Prostate gland (tissue), 2 donors: ENCODE measurements at regions not wholly inside any gene's neighbourhood (a gene's known extent, or its start where the extent isn't known, plus 50 kb on each side); places are given as distances from the start of the nearest gene placed in this dataset.
"Not testable (repeated sequence)": the region's sequence is repeated elsewhere in the genome, so short reads cannot be mapped to it uniquely, and the experiment has no call there.

Experiments used
- DNase-seq: peaks from one replicate; pipeline ENCODE4 v3.0.0-alpha.2; 2019; ENCODE audit warnings: low spot score
- H3K27ac ChIP-seq, 2 donors: fragments of 200-600 bp; sonication (generic); 2 replicates each; pipeline ENCODE4 v1.5.1; 2017 to 2019
- H3K27me3 ChIP-seq: fragments of 200-600 bp; sonication (generic); replicated peaks from 2 replicates; pipeline ENCODE4 v1.5.1; 2019; ENCODE audit not compliant: insufficient read depth
- H3K36me3 ChIP-seq, 2 donors: fragments of 200-600 bp; sonication (generic); 1 replicate in 1 of 2; 2 replicates in 1 of 2; pipeline versions ENCODE4 v1.5.1 to v1.8.1; 2017 to 2019
- H3K4me1 ChIP-seq: fragments of 200-600 bp; sonication (generic); replicated peaks from 2 replicates; pipeline ENCODE4 v1.5.1; 2019
- H3K4me3 ChIP-seq, 2 donors: fragments of 200-600 bp; sonication (generic); 2 replicates each; pipeline ENCODE4 v1.5.1; 2017 to 2019
- H3K9me3 ChIP-seq: fragments of 200-600 bp; sonication (generic); 2 replicates; pipeline ENCODE4 v1.5.1; 2017
- CTCF ChIP-seq, 4 experiments: fragments of 200-600 bp in 2 of 4; fragments of 450-650 bp in 2 of 4; sonication (generic) in 2 of 4; IDR thresholded peaks; 1 replicate in 3 of 4; 2 replicates in 1 of 4; pipeline ENCODE4 v1.5.1; 2016 to 2019; ENCODE audit warnings: antibody characterized with exemption in 4 of 4, mild to moderate bottlenecking in 2 of 4, moderate library complexity in 2 of 4
- POLR2A ChIP-seq: fragments of 450-650 bp; IDR thresholded peaks from one replicate; pipeline ENCODE4 v1.6.1; 2016; ENCODE audit warnings: antibody characterized with exemption, mild to moderate bottlenecking
- POLR2AphosphoS5 ChIP-seq: sonication (generic); formaldehyde crosslinking; IDR thresholded peaks from one replicate; pipeline ENCODE4 v1.6.1; 2017; ENCODE audit warnings: antibody characterized with exemption
- WGBS: methylation state at CpG from one replicate; pipeline ENCODE4 v1.1.5; 2018; 5-methylcytosine and 5-hydroxymethylcytosine counted together
- intact Hi-C: fragments of 100-400 bp; cut with DNase I; formaldehyde crosslinking; loops from one replicate; pipeline ENCODE4 v1.14.2; 2022

GRCh38 chr6:160804639-160805038 lies 102.6 kb downstream of the PLG start:
- Histone ChIP-seq H3K9me3 (no peaks in the 10 kb centered on the region), H3K4me3 (no peak overlapping the region), H3K36me3 (no peaks in the 10 kb centered on the region), H3K27ac (no peak overlapping the region), H3K27me3 (no peaks in the 10 kb centered on the region), H3K4me1 (no peaks in the 10 kb centered on the region)
- no peak for DNase-seq
- 78% methylated on average over 4 of the region's 4 CpGs for WGBS
- intact Hi-C loops, result no loop called here
- no peak for TF ChIP-seq POLR2AphosphoS5
- TF ChIP-seq CTCF (IDR thresholded peaks at IDR 0.05), result no peak
- no peak for TF ChIP-seq POLR2A

- 83% methylated on average over 2 of the region's 2 CpGs for WGBS
- TF ChIP-seq POLR2A (no peak), CTCF (IDR thresholded peaks at IDR 0.05) (no peak), POLR2AphosphoS5 (no peak)
- Histone ChIP-seq H3K4me3 (no peak overlapping the region), H3K27me3 (no peaks in the 10 kb centered on the region), H3K4me1 (no peaks in the 10 kb centered on the region), H3K36me3 (no peaks in the 10 kb centered on the region), H3K27ac (no peak overlapping the region), H3K9me3 (no peaks in the 10 kb centered on the region)
- no peak for DNase-seq
- intact Hi-C loops, result no loop called here
These were observed 106.2 kb downstream of the PLG start for GRCh38 chr6:160808263-160808662.

GRCh38 chr6:160810238-160810637 lies 108.2 kb downstream of the PLG start:
- no peak for DNase-seq
- Histone ChIP-seq H3K27me3 (no peaks in the 10 kb centered on the region), H3K27ac (no peak overlapping the region), H3K9me3 (no peaks in the 10 kb centered on the region), H3K36me3 (no peaks in the 10 kb centered on the region), H3K4me1 (no peaks in the 10 kb centered on the region), H3K4me3 (no peak overlapping the region)
- WGBS, result 64% methylated on average over 3 of the region's 3 CpGs
- TF ChIP-seq POLR2AphosphoS5 (no peak), CTCF (IDR thresholded peaks at IDR 0.05) (no peak), POLR2A (no peak)
- intact Hi-C loops, result no loop called here

- no peak for TF ChIP-seq POLR2AphosphoS5
- no peak for TF ChIP-seq CTCF (IDR thresholded peaks at IDR 0.05)
- no peak for TF ChIP-seq POLR2A
- Histone ChIP-seq H3K27me3 (no peaks in the 10 kb centered on the region), H3K36me3 (no peaks in the 10 kb centered on the region), H3K4me1 (no peaks in the 10 kb centered on the region), H3K9me3 (no peaks in the 10 kb centered on the region), H3K27ac (no peak overlapping the region), H3K4me3 (no peak overlapping the region)
- DNase-seq, result no peak
- 65% methylated on average over 2 of the region's 2 CpGs for WGBS
- intact Hi-C loops, result no loop called here
These were observed 110.1 kb downstream of the PLG start for GRCh38 chr6:160812097-160812496.

GRCh38 chr6:160818934-160819333 lies 116.9 kb downstream of the PLG start:
- no peak for TF ChIP-seq CTCF (IDR thresholded peaks at IDR 0.05)
- TF ChIP-seq POLR2AphosphoS5, result no peak
- no peak for TF ChIP-seq POLR2A
- WGBS, result 79% methylated on average over 1 of the region's 1 CpG
- intact Hi-C loops, result no loop called here
- Histone ChIP-seq H3K27me3 (no peaks in the 10 kb centered on the region), H3K9me3 (no peaks in the 10 kb centered on the region), H3K27ac (no peak overlapping the region), H3K4me1 (no peaks in the 10 kb centered on the region), H3K36me3 (no peaks in the 10 kb centered on the region), H3K4me3 (no peak overlapping the region)
- DNase-seq, result no peak

- intact Hi-C loops, H3K36me3 ChIP-seq, H3K4me1 ChIP-seq, H3K27ac ChIP-seq, H3K27me3 ChIP-seq, H3K4me3 ChIP-seq, H3K9me3 ChIP-seq, DNase-seq: not testable (repeated sequence)
- 92% methylated on average over 8 of the region's 8 CpGs for WGBS
These were observed 118.6 kb downstream of the PLG start for GRCh38 chr6:160820661-160821060.
